GM21717 (cell line): ENCODE measurements at regions not wholly inside any gene's neighbourhood (a gene's known extent, or its start where the extent isn't known, plus 50 kb on each side); places are given as distances from the start of the nearest gene placed in this dataset.
"Not testable (repeated sequence)": the region's sequence is repeated elsewhere in the genome, so short reads cannot be mapped to it uniquely, and the experiment has no call there.

Experiments
- ATAC-seq: cut with Tn5 transposase; IDR thresholded peaks from one replicate; pipeline ENCODE4 v1.9.1; 2021; ENCODE audit warnings: mild to moderate bottlenecking, moderate library complexity; ENCODE audit not compliant: unreplicated experiment

GRCh38 chr7:17554341-17555015, 256.0 kb downstream of the AHR start:
- no peak for ATAC-seq

GRCh38 chr7:17556247-17556956, 257.9 kb downstream of the AHR start:
- no peak for ATAC-seq

GRCh38 chr7:17557251-17557671, 258.8 kb downstream of the AHR start:
- no peak for ATAC-seq

- ATAC-seq: no peak
Measured at GRCh38 chr7:17558135-17558534, 259.7 kb downstream of the AHR start.

- ATAC-seq: no peak
Measured at GRCh38 chr7:17558558-17559332, 260.3 kb downstream of the AHR start.

GRCh38 chr7:17559388-17559787, 260.9 kb downstream of the AHR start:
- no peak for ATAC-seq

GRCh38 chr7:17560516-17560915, 262.1 kb downstream of the AHR start:
- ATAC-seq: no peak

- ATAC-seq: no peak
Measured at GRCh38 chr7:17560966-17561365, 262.5 kb downstream of the AHR start.

- ATAC-seq: no peak
Measured at GRCh38 chr7:17564678-17565212, 266.3 kb downstream of the AHR start.

GRCh38 chr7:17580141-17580540, 281.7 kb downstream of the AHR start:
- no peak for ATAC-seq

GRCh38 chr7:17580856-17581255, 282.4 kb downstream of the AHR start:
- no peak for ATAC-seq

GRCh38 chr7:17581301-17581700, 282.8 kb downstream of the AHR start:
- no peak for ATAC-seq

GRCh38 chr7:17582696-17583095, 284.2 kb downstream of the AHR start:
- not testable (repeated sequence) for ATAC-seq

GRCh38 chr7:17583786-17584185, 285.3 kb downstream of the AHR start:
- ATAC-seq: no peak

GRCh38 chr7:17584822-17585221, 286.4 kb downstream of the AHR start:
- ATAC-seq: no peak

- ATAC-seq: no peak
Measured at GRCh38 chr7:17586711-17587110, 288.3 kb downstream of the AHR start.

GRCh38 chr7:17588730-17589129, 290.3 kb downstream of the AHR start:
- ATAC-seq: no peak

- no peak for ATAC-seq
Measured at GRCh38 chr7:17589671-17590070, 291.2 kb downstream of the AHR start.

- ATAC-seq: no peak
Measured at GRCh38 chr7:17590221-17590620, 291.8 kb downstream of the AHR start.

GRCh38 chr7:17593819-17594419, 295.5 kb downstream of the AHR start:
- no peak for ATAC-seq

- no peak for ATAC-seq
Measured at GRCh38 chr7:17595546-17595945, 297.1 kb downstream of the AHR start.
